ENCODE measurements at regions not wholly inside any gene's neighbourhood (a gene's known extent, or its start where the extent isn't known, plus 50 kb on each side); places are given as distances from the start of the nearest gene placed in this dataset.

DNA sequence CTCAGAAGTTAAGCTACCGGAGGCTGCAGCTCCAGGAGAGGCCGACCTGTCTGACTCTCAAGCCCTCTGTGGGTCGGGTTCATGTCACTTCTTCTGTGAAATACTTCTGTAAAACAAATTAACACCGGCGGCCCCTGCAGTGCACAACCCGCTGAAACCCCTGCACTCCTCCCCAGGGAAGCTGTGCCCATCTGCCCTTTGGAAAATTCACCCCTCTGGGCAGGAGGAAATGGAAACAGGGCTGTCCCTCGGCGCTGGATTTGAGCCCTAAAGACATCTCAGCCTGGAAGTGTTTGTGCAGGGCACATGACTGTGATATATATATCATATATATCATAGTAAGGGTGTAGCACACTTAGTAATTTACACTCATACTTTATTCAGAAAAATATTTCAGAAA lies 415.3 kb downstream of the IRS2 start:
- no peak for DNase-seq (ENCODE audit: low spot score)
- Mint-ChIP-seq H3K9me3 (ENCODE audit: low read depth) (peaks cover under 1% of the 10 kb centered on the region), H3K4me1 (ENCODE audit: low read depth) (peaks cover 6% of the 10 kb centered on the region), H3K4me3 (ENCODE audit: unreplicated experiment) (no peak overlapping the region), H3K27ac (ENCODE audit: unreplicated experiment) (no peak overlapping the region), H3K27me3 (ENCODE audit: low read depth) (no peaks in the 10 kb centered on the region), H3K36me3 (ENCODE audit: low read depth) (peaks cover under 1% of the 10 kb centered on the region)
- TF ChIP-seq, protein P1, sequence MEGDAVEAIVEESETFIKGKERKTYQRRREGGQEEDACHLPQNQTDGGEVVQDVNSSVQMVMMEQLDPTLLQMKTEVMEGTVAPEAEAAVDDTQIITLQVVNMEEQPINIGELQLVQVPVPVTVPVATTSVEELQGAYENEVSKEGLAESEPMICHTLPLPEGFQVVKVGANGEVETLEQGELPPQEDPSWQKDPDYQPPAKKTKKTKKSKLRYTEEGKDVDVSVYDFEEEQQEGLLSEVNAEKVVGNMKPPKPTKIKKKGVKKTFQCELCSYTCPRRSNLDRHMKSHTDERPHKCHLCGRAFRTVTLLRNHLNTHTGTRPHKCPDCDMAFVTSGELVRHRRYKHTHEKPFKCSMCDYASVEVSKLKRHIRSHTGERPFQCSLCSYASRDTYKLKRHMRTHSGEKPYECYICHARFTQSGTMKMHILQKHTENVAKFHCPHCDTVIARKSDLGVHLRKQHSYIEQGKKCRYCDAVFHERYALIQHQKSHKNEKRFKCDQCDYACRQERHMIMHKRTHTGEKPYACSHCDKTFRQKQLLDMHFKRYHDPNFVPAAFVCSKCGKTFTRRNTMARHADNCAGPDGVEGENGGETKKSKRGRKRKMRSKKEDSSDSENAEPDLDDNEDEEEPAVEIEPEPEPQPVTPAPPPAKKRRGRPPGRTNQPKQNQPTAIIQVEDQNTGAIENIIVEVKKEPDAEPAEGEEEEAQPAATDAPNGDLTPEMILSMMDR (IDR thresholded peaks at IDR 0.05), result no peak

- H3K27ac Mint-ChIP-seq (ENCODE audit: unreplicated experiment), result peak overlapping the region; percentile 36
- no peak overlapping the region for H3K4me3 Mint-ChIP-seq (ENCODE audit: unreplicated experiment)
- H3K9me3 Mint-ChIP-seq (ENCODE audit: low read depth), result peaks cover 4% of the 10 kb centered on the region
- H3K36me3 Mint-ChIP-seq (ENCODE audit: low read depth), result peaks cover 2% of the 10 kb centered on the region
- TF ChIP-seq, protein P1 (IDR thresholded peaks at IDR 0.05), result no peak
- H3K4me1 Mint-ChIP-seq (ENCODE audit: low read depth), result peaks cover 6% of the 10 kb centered on the region
- H3K27me3 Mint-ChIP-seq (ENCODE audit: low read depth), result no peaks in the 10 kb centered on the region
- no peak for DNase-seq (ENCODE audit: low spot score)
These were observed 415.9 kb downstream of the IRS2 start for GRCh38 chr13:109370496-109370895.

DNA sequence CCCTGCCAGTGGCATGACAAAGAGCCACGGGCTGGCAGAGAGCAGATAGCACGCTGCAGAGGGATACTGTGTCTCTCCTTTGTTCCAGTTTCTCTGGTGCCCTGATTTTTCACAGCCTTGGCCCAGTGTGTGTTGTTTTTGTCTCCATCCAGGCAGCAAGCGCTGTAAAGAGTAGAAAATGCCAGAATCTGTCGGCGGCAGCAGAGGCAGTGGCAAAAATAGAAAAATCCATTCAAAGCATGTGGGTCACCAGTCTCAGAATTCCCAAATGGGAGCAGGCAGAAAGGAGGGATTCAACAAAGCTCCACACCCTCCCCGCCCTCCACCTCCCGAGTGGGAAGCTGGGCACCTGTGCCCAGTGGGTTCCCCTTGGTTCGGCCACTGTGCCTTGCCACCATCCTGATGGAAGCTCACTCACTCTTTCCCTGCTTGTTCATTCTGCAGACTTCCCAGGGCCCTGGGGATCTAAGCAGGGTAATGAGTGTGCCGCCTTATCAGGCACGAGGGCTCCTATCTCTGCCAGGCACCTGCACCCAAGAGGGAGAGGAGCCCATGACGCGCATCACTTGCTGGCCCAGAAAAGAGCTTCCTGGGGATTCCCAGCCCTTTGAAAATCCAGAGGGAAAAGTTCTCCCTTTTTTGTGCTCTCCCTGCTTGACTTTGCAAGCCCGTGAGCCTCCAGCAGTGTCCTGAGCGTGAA lies 416.9 kb downstream of the IRS2 start:
- no peaks in the 10 kb centered on the region for H3K27me3 Mint-ChIP-seq (ENCODE audit: low read depth)
- H3K9me3 Mint-ChIP-seq (ENCODE audit: low read depth), result peaks cover 4% of the 10 kb centered on the region
- peaks cover 2% of the 10 kb centered on the region for H3K36me3 Mint-ChIP-seq (ENCODE audit: low read depth)
- H3K27ac Mint-ChIP-seq (ENCODE audit: unreplicated experiment), result no peak overlapping the region
- DNase-seq (ENCODE audit: low spot score), result no peak
- peaks cover 4% of the 10 kb centered on the region for H3K4me1 Mint-ChIP-seq (ENCODE audit: low read depth)
- TF ChIP-seq, protein P1 (IDR thresholded peaks at IDR 0.05), result no peak
- H3K4me3 Mint-ChIP-seq (ENCODE audit: unreplicated experiment), result no peak overlapping the region

DNA sequence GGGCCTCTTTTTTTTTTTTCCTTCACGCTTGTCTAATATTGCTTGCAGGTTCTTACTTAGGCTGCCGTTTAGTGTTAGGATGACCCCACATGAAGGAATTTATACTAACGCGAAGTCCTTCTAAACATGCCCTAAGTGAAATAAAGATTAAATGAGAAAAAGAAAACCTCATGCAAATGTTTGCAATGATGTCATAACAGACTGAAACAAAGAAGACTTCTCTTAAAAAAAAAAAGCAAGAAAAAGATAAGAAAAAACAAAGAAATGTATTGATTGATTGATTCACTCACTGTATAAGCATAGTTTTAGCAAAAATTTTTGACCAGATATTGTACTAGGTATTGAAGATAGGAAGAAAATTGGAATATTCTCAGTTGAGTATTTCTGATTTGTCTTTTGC lies 418.2 kb downstream of the IRS2 start:
- no peak overlapping the region for H3K4me3 Mint-ChIP-seq (ENCODE audit: unreplicated experiment)
- H3K9me3 Mint-ChIP-seq (ENCODE audit: low read depth), result peaks cover 4% of the 10 kb centered on the region
- no peak for DNase-seq (ENCODE audit: low spot score)
- H3K36me3 Mint-ChIP-seq (ENCODE audit: low read depth), result peaks cover 2% of the 10 kb centered on the region
- H3K27me3 Mint-ChIP-seq (ENCODE audit: low read depth), result no peaks in the 10 kb centered on the region
- H3K4me1 Mint-ChIP-seq (ENCODE audit: low read depth), result peaks cover 3% of the 10 kb centered on the region
- TF ChIP-seq, protein P1 (IDR thresholded peaks at IDR 0.05), result no peak
- H3K27ac Mint-ChIP-seq (ENCODE audit: unreplicated experiment), result no peak overlapping the region

- H3K27ac Mint-ChIP-seq (ENCODE audit: unreplicated experiment), result no peak overlapping the region
- H3K4me3 Mint-ChIP-seq (ENCODE audit: unreplicated experiment), result no peak overlapping the region
- peaks cover 3% of the 10 kb centered on the region for H3K4me1 Mint-ChIP-seq (ENCODE audit: low read depth)
- H3K36me3 Mint-ChIP-seq (ENCODE audit: low read depth), result peaks cover 2% of the 10 kb centered on the region
- no peaks in the 10 kb centered on the region for H3K27me3 Mint-ChIP-seq (ENCODE audit: low read depth)
- no peak for DNase-seq (ENCODE audit: low spot score)
- peaks cover 4% of the 10 kb centered on the region for H3K9me3 Mint-ChIP-seq (ENCODE audit: low read depth)
- TF ChIP-seq, protein P1 (IDR thresholded peaks at IDR 0.05), result no peak
These were observed 419.9 kb downstream of the IRS2 start for GRCh38 chr13:109366525-109366924.
